H9 (cell line): ENCODE measurements at regions not wholly inside any gene's neighbourhood (a gene's known extent, or its start where the extent isn't known, plus 50 kb on each side); places are given as distances from the start of the nearest gene placed in this dataset.

Experiments used
- DNase-seq: peaks from one replicate; pipeline ENCODE4 v3.0.0-alpha.2; 2017
- H2AFZ ChIP-seq: one replicate; pipeline ENCODE4 v1.6.1; 2013; ENCODE audit warnings: mild to moderate bottlenecking, low read length, control low read depth, moderate library complexity
- H2AK5ac ChIP-seq: 2 replicates; pipeline ENCODE4 v1.6.1; 2013; ENCODE audit warnings: low read length, control low read depth, mixed read lengths; ENCODE audit not compliant: insufficient read length
- H2BK120ac ChIP-seq: one replicate; pipeline ENCODE4 v1.6.1; 2013; ENCODE audit warnings: low read depth, mild to moderate bottlenecking, low read length, control low read depth, inconsistent platforms; ENCODE audit not compliant: poor library complexity, severe bottlenecking
- H2BK12ac ChIP-seq: 2 replicates; pipeline ENCODE4 v1.6.1; 2013; ENCODE audit warnings: low read length, control low read depth, mixed read lengths, low read depth; ENCODE audit not compliant: insufficient read length
- H2BK15ac ChIP-seq: 2 replicates; pipeline ENCODE4 v1.6.1; 2013; ENCODE audit warnings: low read depth, low read length, control low read depth
- H2BK20ac ChIP-seq: one replicate; pipeline ENCODE4 v1.6.1; 2013; ENCODE audit warnings: low read depth, mild to moderate bottlenecking, low read length, control low read depth, inconsistent platforms; ENCODE audit not compliant: poor library complexity, severe bottlenecking
- H2BK5ac ChIP-seq: 2 replicates; pipeline ENCODE4 v1.6.1; 2013; ENCODE audit warnings: low read length, control low read depth, mixed read lengths; ENCODE audit not compliant: insufficient read length
- H3K14ac ChIP-seq: 2 replicates; pipeline ENCODE4 v1.6.1; 2013; ENCODE audit warnings: low read length, control low read depth; ENCODE audit not compliant: insufficient read depth
- H3K18ac ChIP-seq: 2 replicates; pipeline ENCODE4 v1.6.1; 2013; ENCODE audit warnings: low read depth, mild to moderate bottlenecking, mixed read lengths, low read length, control low read depth; ENCODE audit not compliant: insufficient read length
- H3K23ac ChIP-seq: 2 replicates; pipeline ENCODE4 v1.6.1; 2013; ENCODE audit warnings: low read length, control low read depth, mixed read lengths, low read depth; ENCODE audit not compliant: insufficient read length
- H3K23me2 ChIP-seq: 2 replicates; pipeline ENCODE4 v1.6.1; 2013; ENCODE audit warnings: low read depth, mild to moderate bottlenecking, mixed read lengths, low read length, control low read depth; ENCODE audit not compliant: insufficient read length, poor library complexity, severe bottlenecking
- H3K27ac ChIP-seq: 2 replicates; pipeline ENCODE4 v1.5.1; 2013; ENCODE audit warnings: low read length, control low read depth, mixed read lengths, low read depth; ENCODE audit not compliant: insufficient read length
- H3K27me3 ChIP-seq: 2 replicates; pipeline ENCODE4 v1.6.1; 2013; ENCODE audit warnings: low read length, control low read depth, inconsistent platforms; ENCODE audit not compliant: insufficient read depth
- H3K4ac ChIP-seq: 2 replicates; pipeline ENCODE4 v1.6.1; 2013; ENCODE audit warnings: low read depth, mild to moderate bottlenecking, control low read depth, inconsistent platforms, low read length, moderate library complexity
- H3K4me1 ChIP-seq: 2 replicates; pipeline ENCODE4 v1.6.1; 2013; ENCODE audit warnings: low read length, control low read depth, inconsistent platforms; ENCODE audit not compliant: insufficient read depth
- H3K4me2 ChIP-seq: 2 replicates; pipeline ENCODE4 v1.6.1; 2013; ENCODE audit warnings: low read length, control low read depth, mixed read lengths; ENCODE audit not compliant: insufficient read length, insufficient read depth
- H3K56ac ChIP-seq: 2 replicates; pipeline ENCODE4 v1.6.1; 2013; ENCODE audit warnings: low read depth, mild to moderate bottlenecking, mixed read lengths, low read length, control low read depth; ENCODE audit not compliant: insufficient read length
- H3K79me1 ChIP-seq: 2 replicates; pipeline ENCODE4 v1.6.1; 2013; ENCODE audit warnings: low read depth, mild to moderate bottlenecking, moderate library complexity, low read length, control low read depth, inconsistent platforms; ENCODE audit not compliant: insufficient read depth, poor library complexity, severe bottlenecking
- H3K79me2 ChIP-seq: 2 replicates; pipeline ENCODE4 v1.6.1; 2013; ENCODE audit warnings: low read length, control low read depth, inconsistent platforms; ENCODE audit not compliant: insufficient read depth
- H3K9ac ChIP-seq: 2 replicates; pipeline ENCODE4 v1.6.1; 2013; ENCODE audit warnings: low read length, control low read depth, mixed read lengths; ENCODE audit not compliant: insufficient read length; ENCODE audit errors: extremely low read depth
- H3K9me3 ChIP-seq: one replicate; pipeline ENCODE4 v1.6.1; 2013; ENCODE audit warnings: low read depth, low read length, inconsistent platforms; ENCODE audit not compliant: control insufficient read depth
- H3T11ph ChIP-seq: one replicate; pipeline ENCODE4 v1.6.1; 2013; ENCODE audit warnings: mild to moderate bottlenecking, low read length, control low read depth, inconsistent platforms
- H4K20me1 ChIP-seq: one replicate; pipeline ENCODE4 v1.6.1; 2013; ENCODE audit not compliant: control insufficient read depth, insufficient read length, insufficient read depth
- H4K5ac ChIP-seq: 2 replicates; pipeline ENCODE4 v1.6.1; 2013; ENCODE audit warnings: low read depth, mild to moderate bottlenecking, mixed read lengths, low read length, control low read depth; ENCODE audit not compliant: insufficient read length
- H4K8ac ChIP-seq: replicated peaks from 2 replicates; pipeline ENCODE4 v1.6.1; 2013; ENCODE audit warnings: low read length, control low read depth, mixed read lengths, low read depth; ENCODE audit not compliant: insufficient read length
- H4K91ac ChIP-seq: 2 replicates; pipeline ENCODE4 v1.6.1; 2013; ENCODE audit warnings: low read depth, mild to moderate bottlenecking, moderate library complexity, mixed read lengths, low read length, control low read depth; ENCODE audit not compliant: insufficient read length
- H3K27ac Mint-ChIP-seq, 3 experiments: 2 replicates in 2 of 3; 3 replicates in 1 of 3; pipeline ENCODE4 v1.8.0; 2020 to 2021; ENCODE audit warnings: mixed read lengths in 3 of 3, mild to moderate bottlenecking in 1 of 3, moderate library complexity in 1 of 3
- H3K27me3 Mint-ChIP-seq: 2 replicates; pipeline ENCODE4 v1.8.0; 2021; ENCODE audit warnings: low read depth, mild to moderate bottlenecking, moderate library complexity, mixed read lengths
- H3K36me3 Mint-ChIP-seq, 3 experiments: 2 replicates in 2 of 3; 3 replicates in 1 of 3; pipeline ENCODE4 v1.8.0; 2020 to 2021; ENCODE audit warnings: low read depth in 3 of 3, mixed read lengths in 3 of 3; ENCODE audit not compliant: insufficient read depth in 1 of 3
- H3K4me1 Mint-ChIP-seq, 2 experiments: 2 replicates each; pipeline ENCODE4 v1.8.0; 2020; ENCODE audit warnings: mixed read lengths in 2 of 2
- H3K4me3 Mint-ChIP-seq, 2 experiments: 2 replicates in 1 of 2; 3 replicates in 1 of 2; pipeline ENCODE4 v1.8.0; 2020 to 2021; ENCODE audit warnings: mild to moderate bottlenecking in 2 of 2, mixed read lengths in 2 of 2, moderate library complexity in 1 of 2
- H3K9me3 Mint-ChIP-seq, 2 experiments: 2 replicates in 1 of 2; 3 replicates in 1 of 2; pipeline ENCODE4 v1.8.0; 2020; ENCODE audit warnings: mild to moderate bottlenecking in 2 of 2, mixed read lengths in 2 of 2, moderate library complexity in 1 of 2
- WGBS: extraction: QIAGEN DNeasy Blood & Tissue Kit; methylation state at CpG from one replicate; pipeline ENCODE4 v1.1.7; 2013; ENCODE audit warnings: missing lambda C conversion rate, low lambda C conversion rate, mixed read lengths; ENCODE audit not compliant: insufficient read length; ENCODE audit errors: extremely low coverage; 5-methylcytosine and 5-hydroxymethylcytosine counted together
- TF ChIP-seq, protein P1 (sequence below): fragments of 200-600 bp; sonication (generic); conservative IDR thresholded peaks from 3 replicates; pipeline ENCODE4 v1.8.0; 2021; ENCODE audit warnings: antibody characterized with exemption, mild to moderate bottlenecking

DNA sequence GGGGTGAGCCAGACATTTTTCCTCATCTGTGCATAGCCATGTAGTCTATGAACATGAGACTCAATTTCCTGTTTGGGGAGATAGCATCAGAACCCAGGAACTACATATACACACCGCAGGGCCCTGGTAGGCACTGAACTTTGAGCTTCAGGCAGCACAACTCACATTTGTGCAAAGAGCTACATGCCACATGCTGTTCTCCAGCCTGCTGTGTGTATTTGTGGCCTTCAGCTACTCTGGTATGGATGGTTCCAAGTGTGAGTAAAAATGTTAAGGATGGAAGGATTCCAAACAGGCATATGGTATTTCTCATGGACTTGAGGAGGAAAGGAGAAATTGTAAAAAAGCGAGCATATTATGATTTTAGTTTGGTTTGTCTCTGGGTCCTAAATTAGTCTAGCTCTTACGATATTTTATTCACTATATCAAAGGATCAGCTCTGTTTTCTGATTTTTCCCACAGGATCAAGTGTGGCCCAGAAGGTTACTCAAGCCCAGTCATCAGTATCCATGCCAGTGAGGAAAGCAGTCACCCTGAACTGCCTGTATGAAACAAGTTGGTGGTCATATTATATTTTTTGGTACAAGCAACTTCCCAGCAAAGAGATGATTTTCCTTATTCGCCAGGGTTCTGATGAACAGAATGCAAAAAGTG, 422.4 kb upstream of the OR4E1 start:
- no peak overlapping the region for H2BK5ac ChIP-seq
- no peak overlapping the region for H3K27ac Mint-ChIP-seq
- H4K91ac ChIP-seq = no peak overlapping the region
- no peak overlapping the region for H3K4me3 Mint-ChIP-seq
- H3K23ac ChIP-seq = no peak overlapping the region
- no peak overlapping the region for H3K27ac ChIP-seq
- no peak overlapping the region for H2BK120ac ChIP-seq
- no peak overlapping the region for H2AFZ ChIP-seq
- no CpG with 5 or more reads among the region's 4 CpGs for WGBS
- H3K36me3 Mint-ChIP-seq = no peaks in the 10 kb centered on the region
- H3T11ph ChIP-seq = no peak overlapping the region
- H3K4me2 ChIP-seq = no peak overlapping the region
- H3K79me1 ChIP-seq = no peaks in the 10 kb centered on the region
- no peaks in the 10 kb centered on the region for H3K9me3 Mint-ChIP-seq
- no peak overlapping the region for H3K9ac ChIP-seq
- TF ChIP-seq, protein P1, sequence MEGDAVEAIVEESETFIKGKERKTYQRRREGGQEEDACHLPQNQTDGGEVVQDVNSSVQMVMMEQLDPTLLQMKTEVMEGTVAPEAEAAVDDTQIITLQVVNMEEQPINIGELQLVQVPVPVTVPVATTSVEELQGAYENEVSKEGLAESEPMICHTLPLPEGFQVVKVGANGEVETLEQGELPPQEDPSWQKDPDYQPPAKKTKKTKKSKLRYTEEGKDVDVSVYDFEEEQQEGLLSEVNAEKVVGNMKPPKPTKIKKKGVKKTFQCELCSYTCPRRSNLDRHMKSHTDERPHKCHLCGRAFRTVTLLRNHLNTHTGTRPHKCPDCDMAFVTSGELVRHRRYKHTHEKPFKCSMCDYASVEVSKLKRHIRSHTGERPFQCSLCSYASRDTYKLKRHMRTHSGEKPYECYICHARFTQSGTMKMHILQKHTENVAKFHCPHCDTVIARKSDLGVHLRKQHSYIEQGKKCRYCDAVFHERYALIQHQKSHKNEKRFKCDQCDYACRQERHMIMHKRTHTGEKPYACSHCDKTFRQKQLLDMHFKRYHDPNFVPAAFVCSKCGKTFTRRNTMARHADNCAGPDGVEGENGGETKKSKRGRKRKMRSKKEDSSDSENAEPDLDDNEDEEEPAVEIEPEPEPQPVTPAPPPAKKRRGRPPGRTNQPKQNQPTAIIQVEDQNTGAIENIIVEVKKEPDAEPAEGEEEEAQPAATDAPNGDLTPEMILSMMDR = no peak
- H3K23me2 ChIP-seq = no peaks in the 10 kb centered on the region
- H4K20me1 ChIP-seq = no peaks in the 10 kb centered on the region
- DNase-seq = no peak
- H2AK5ac ChIP-seq = no peak overlapping the region
- H3K4me1 Mint-ChIP-seq = peaks cover 0 to 4% of the 10 kb centered on the region in 2 experiments; a peak in 1 of 4 replicates
- no peak overlapping the region for H2BK12ac ChIP-seq
- no peak overlapping the region for H3K4ac ChIP-seq
- H2BK20ac ChIP-seq = no peak overlapping the region
- H3K56ac ChIP-seq = no peak overlapping the region
- no peak overlapping the region for H3K14ac ChIP-seq
- peaks cover 4% of the 10 kb centered on the region for H3K27me3 Mint-ChIP-seq
- H3K79me2 ChIP-seq = no peaks in the 10 kb centered on the region
- no peak overlapping the region for H4K5ac ChIP-seq
- H3K4me1 ChIP-seq = no peaks in the 10 kb centered on the region
- no peak overlapping the region for H3K18ac ChIP-seq
- H2BK15ac ChIP-seq = no peak overlapping the region
- H4K8ac ChIP-seq = no peak overlapping the region
- H3K9me3 ChIP-seq = no peaks in the 10 kb centered on the region
- H3K27me3 ChIP-seq = no peaks in the 10 kb centered on the region
